Lung microvascular endothelial cell (primary cell): ENCODE measurements at regions not wholly inside any gene's neighbourhood (a gene's known extent, or its start where the extent isn't known, plus 50 kb on each side); places are given as distances from the start of the nearest gene placed in this dataset.
A peak's percentile ranks its signal among the peaks of the same experiment; 100 is the strongest.

Source experiments
- DNase-seq, 2 donors: peaks; one replicate each; pipeline versions ENCODE4 v3.0.0 to v3.0.0-alpha.2; 2010; ENCODE audit warnings: low read depth in 2 of 2

GRCh38 chr22:22418957-22419356 lies 89.6 kb downstream of the ZNF280B start:
- no peak for DNase-seq

GRCh38 chr22:22420580-22420979 lies 88.0 kb downstream of the ZNF280B start:
- DNase-seq: no peak

GRCh38 chr22:22421392-22421791 lies 87.2 kb downstream of the ZNF280B start:
- no peak for DNase-seq

GRCh38 chr22:22422629-22423112 lies 85.9 kb downstream of the ZNF280B start:
- peak; percentile 57 to 67 for DNase-seq

GRCh38 chr22:22423681-22424080 lies 84.9 kb downstream of the ZNF280B start:
- no peak for DNase-seq

- DNase-seq: no peak
Observed at GRCh38 chr22:22424210-22424800, 84.2 kb downstream of the ZNF280B start.

- no peak for DNase-seq
Observed at GRCh38 chr22:22424956-22425355, 83.6 kb downstream of the ZNF280B start.

- DNase-seq: no peak
Observed at GRCh38 chr22:22425356-22425755, 83.2 kb downstream of the ZNF280B start.

- no peak for DNase-seq
Observed at GRCh38 chr22:22425783-22426624, 82.5 kb downstream of the ZNF280B start.

GRCh38 chr22:22427542-22428065 lies 80.9 kb downstream of the ZNF280B start:
- DNase-seq: no peak

GRCh38 chr22:22428222-22429098 lies 80.1 kb downstream of the ZNF280B start:
- DNase-seq: no peak

- no peak for DNase-seq
Observed at GRCh38 chr22:22429369-22430108, 79.0 kb downstream of the ZNF280B start.

- DNase-seq: no peak
Observed at GRCh38 chr22:22430111-22430820, 78.3 kb downstream of the ZNF280B start.

- peak; percentile 55 to 62 for DNase-seq
Observed at GRCh38 chr22:22431271-22432220, 77.0 kb downstream of the ZNF280B start.

GRCh38 chr22:22432479-22432878 lies 76.1 kb downstream of the ZNF280B start:
- DNase-seq: no peak

- no peak for DNase-seq
Observed at GRCh38 chr22:22432937-22433336, 75.6 kb downstream of the ZNF280B start.

GRCh38 chr22:22433770-22434169 lies 74.8 kb downstream of the ZNF280B start:
- DNase-seq: no peak
